Pons (tissue), 1 donor: ENCODE measurements at regions not wholly inside any gene's neighbourhood (a gene's known extent, or its start where the extent isn't known, plus 50 kb on each side); places are given as distances from the start of the nearest gene placed in this dataset.
"Not testable (repeated sequence)": the region's sequence is repeated elsewhere in the genome, so short reads cannot be mapped to it uniquely, and the experiment has no call there.

Experiments used
- DNase-seq: peaks from one replicate; pipeline ENCODE4 v3.0.0-alpha.2; 2016; ENCODE audit warnings: low spot score

- no peak for DNase-seq
Measured at GRCh38 chr9:126170286-126170823, 156.3 kb upstream of the MVB12B start.

- no peak for DNase-seq
Measured at GRCh38 chr9:126171641-126172040, 155.0 kb upstream of the MVB12B start.

GRCh38 chr9:126173401-126173800, 153.2 kb upstream of the MVB12B start:
- DNase-seq = no peak

- no peak for DNase-seq
Measured at GRCh38 chr9:126173929-126174328, 152.7 kb upstream of the MVB12B start.

- DNase-seq = no peak
Measured at GRCh38 chr9:126183266-126183665, 143.4 kb upstream of the MVB12B start.

GRCh38 chr9:126190994-126191393, 135.6 kb upstream of the MVB12B start:
- not testable (repeated sequence) for DNase-seq

- DNase-seq = no peak
Measured at GRCh38 chr9:126198854-126199253, 127.8 kb upstream of the MVB12B start.

GRCh38 chr9:126203313-126203712, 123.3 kb upstream of the MVB12B start:
- DNase-seq = no peak

- DNase-seq = no peak
Measured at GRCh38 chr9:126204197-126204596, 122.4 kb upstream of the MVB12B start.

GRCh38 chr9:126204708-126205225, 121.9 kb upstream of the MVB12B start:
- DNase-seq = no peak

GRCh38 chr9:126205265-126205664, 121.4 kb upstream of the MVB12B start:
- no peak for DNase-seq

GRCh38 chr9:126205845-126206498, 120.7 kb upstream of the MVB12B start:
- DNase-seq = no peak

GRCh38 chr9:126207256-126207655, 119.4 kb upstream of the MVB12B start:
- DNase-seq = no peak

GRCh38 chr9:126208216-126208758, 118.3 kb upstream of the MVB12B start:
- DNase-seq = no peak

GRCh38 chr9:126211441-126212074, 115.1 kb upstream of the MVB12B start:
- no peak for DNase-seq

GRCh38 chr9:126215486-126215885, 111.1 kb upstream of the MVB12B start:
- no peak for DNase-seq

- no peak for DNase-seq
Measured at GRCh38 chr9:126216826-126217225, 109.8 kb upstream of the MVB12B start.

- DNase-seq = no peak
Measured at GRCh38 chr9:126217250-126217653, 109.4 kb upstream of the MVB12B start.

GRCh38 chr9:126217797-126218196, 108.8 kb upstream of the MVB12B start:
- DNase-seq = no peak

- no peak for DNase-seq
Measured at GRCh38 chr9:126218359-126219125, 108.1 kb upstream of the MVB12B start.

- DNase-seq = no peak
Measured at GRCh38 chr9:126219166-126219565, 107.5 kb upstream of the MVB12B start.

GRCh38 chr9:126219648-126220063, 107.0 kb upstream of the MVB12B start:
- no peak for DNase-seq
